ENCODE measurements at regions not wholly inside any gene's neighbourhood (a gene's known extent, or its start where the extent isn't known, plus 50 kb on each side); places are given as distances from the start of the nearest gene placed in this dataset.
"Not testable (repeated sequence)": the region's sequence is repeated elsewhere in the genome, so short reads cannot be mapped to it uniquely, and the experiment has no call there.

- not testable (repeated sequence) for H3K4me1 ChIP-seq (ENCODE audit: low read depth); H3K9me3 ChIP-seq (ENCODE audit: low read depth); H3K27ac ChIP-seq; DNase-seq (ENCODE audit: low read depth in 1 of 2, low spot score in 1 of 2); H3K4me3 ChIP-seq; H3K27me3 ChIP-seq; H3K36me3 ChIP-seq
Measured at GRCh38 chr14:106750089-106750488, 1223.7 kb downstream of the TMEM121 start.

GRCh38 chr14:106753751-106754150 lies 1227.4 kb downstream of the TMEM121 start:
- H3K27ac ChIP-seq; H3K4me3 ChIP-seq; H3K36me3 ChIP-seq; H3K9me3 ChIP-seq (ENCODE audit: low read depth); H3K27me3 ChIP-seq; H3K4me1 ChIP-seq (ENCODE audit: low read depth); DNase-seq (ENCODE audit: low read depth in 1 of 2, low spot score in 1 of 2): not testable (repeated sequence)

- not testable (repeated sequence) for H3K4me1 ChIP-seq (ENCODE audit: low read depth); H3K27ac ChIP-seq; H3K9me3 ChIP-seq (ENCODE audit: low read depth); H3K27me3 ChIP-seq; H3K36me3 ChIP-seq; DNase-seq (ENCODE audit: low read depth in 1 of 2, low spot score in 1 of 2); H3K4me3 ChIP-seq
Measured at GRCh38 chr14:106757444-106757843, 1231.1 kb downstream of the TMEM121 start.

- not testable (repeated sequence) for H3K9me3 ChIP-seq (ENCODE audit: low read depth); H3K4me1 ChIP-seq (ENCODE audit: low read depth); H3K27me3 ChIP-seq; H3K36me3 ChIP-seq; H3K27ac ChIP-seq; DNase-seq (ENCODE audit: low read depth in 1 of 2, low spot score in 1 of 2); H3K4me3 ChIP-seq
Measured at GRCh38 chr14:106761886-106762816, 1235.8 kb downstream of the TMEM121 start.

- H3K27me3 ChIP-seq; H3K4me1 ChIP-seq (ENCODE audit: low read depth); H3K36me3 ChIP-seq; H3K4me3 ChIP-seq; H3K27ac ChIP-seq; H3K9me3 ChIP-seq (ENCODE audit: low read depth): not testable (repeated sequence)
- TF ChIP-seq CTCF (IDR thresholded peaks at IDR 0.05; ENCODE audit: low read depth, low read length): peak; percentile 27
- peak in 1 of 2 donors; percentile 0 for DNase-seq (ENCODE audit: low read depth in 1 of 2, low spot score in 1 of 2)
Measured at GRCh38 chr14:106764968-106765369, 1238.6 kb downstream of the TMEM121 start.

GRCh38 chr14:106766145-106766544 lies 1239.8 kb downstream of the TMEM121 start:
- H3K4me1 ChIP-seq (ENCODE audit: low read depth): no peaks in the 10 kb centered on the region
- DNase-seq (ENCODE audit: low read depth in 1 of 2, low spot score in 1 of 2): no peak
- H3K27ac ChIP-seq: no peak overlapping the region
- no peak for TF ChIP-seq CTCF (IDR thresholded peaks at IDR 0.05; ENCODE audit: low read depth, low read length)
- no peaks in the 10 kb centered on the region for H3K36me3 ChIP-seq
- H3K4me3 ChIP-seq: no peak overlapping the region
- no peaks in the 10 kb centered on the region for H3K9me3 ChIP-seq (ENCODE audit: low read depth)
- no peaks in the 10 kb centered on the region for H3K27me3 ChIP-seq

GRCh38 chr14:106766551-106767277 lies 1240.3 kb downstream of the TMEM121 start:
- H3K4me1 ChIP-seq (ENCODE audit: low read depth); H3K27ac ChIP-seq; H3K4me3 ChIP-seq; DNase-seq (ENCODE audit: low read depth in 1 of 2, low spot score in 1 of 2); H3K9me3 ChIP-seq (ENCODE audit: low read depth); H3K27me3 ChIP-seq; H3K36me3 ChIP-seq: not testable (repeated sequence)

GRCh38 chr14:106768230-106768629 lies 1241.8 kb downstream of the TMEM121 start:
- H3K27me3 ChIP-seq; H3K36me3 ChIP-seq; H3K9me3 ChIP-seq (ENCODE audit: low read depth); H3K27ac ChIP-seq; H3K4me3 ChIP-seq; DNase-seq (ENCODE audit: low read depth in 1 of 2, low spot score in 1 of 2); H3K4me1 ChIP-seq (ENCODE audit: low read depth): not testable (repeated sequence)

GRCh38 chr14:106768972-106769700 lies 1242.8 kb downstream of the TMEM121 start:
- not testable (repeated sequence) for DNase-seq (ENCODE audit: low read depth in 1 of 2, low spot score in 1 of 2); H3K27ac ChIP-seq; H3K9me3 ChIP-seq (ENCODE audit: low read depth); H3K27me3 ChIP-seq; H3K4me3 ChIP-seq; H3K4me1 ChIP-seq (ENCODE audit: low read depth); H3K36me3 ChIP-seq

GRCh38 chr14:106770158-106770672 lies 1243.8 kb downstream of the TMEM121 start:
- H3K4me3 ChIP-seq; H3K4me1 ChIP-seq (ENCODE audit: low read depth); DNase-seq (ENCODE audit: low read depth in 1 of 2, low spot score in 1 of 2); H3K36me3 ChIP-seq; H3K27ac ChIP-seq; H3K27me3 ChIP-seq; H3K9me3 ChIP-seq (ENCODE audit: low read depth): not testable (repeated sequence)

- H3K4me3 ChIP-seq; H3K27me3 ChIP-seq; H3K9me3 ChIP-seq (ENCODE audit: low read depth); DNase-seq (ENCODE audit: low read depth in 1 of 2, low spot score in 1 of 2); H3K36me3 ChIP-seq; H3K4me1 ChIP-seq (ENCODE audit: low read depth); H3K27ac ChIP-seq: not testable (repeated sequence)
Measured at GRCh38 chr14:106774889-106775480, 1248.6 kb downstream of the TMEM121 start.
